22Rv1 (cell line): ENCODE measurements at regions not wholly inside any gene's neighbourhood (a gene's known extent, or its start where the extent isn't known, plus 50 kb on each side); places are given as distances from the start of the nearest gene placed in this dataset.
"Not testable (repeated sequence)": the region's sequence is repeated elsewhere in the genome, so short reads cannot be mapped to it uniquely, and the experiment has no call there.

Source experiments
- H3K27ac ChIP-seq: fragments of 450-650 bp; 2 replicates; pipeline ENCODE4 v1.5.1; 2017
- CTCF ChIP-seq: fragments of 450-650 bp; IDR thresholded peaks from 2 replicates; pipeline ENCODE4 v1.5.1; 2017; ENCODE audit warnings: mild to moderate bottlenecking
- ZFX ChIP-seq: fragments of 450-650 bp; IDR thresholded peaks from 2 replicates; pipeline ENCODE4 v1.6.1; 2017; ENCODE audit warnings: antibody characterized with exemption, borderline replicate concordance

GRCh38 chr7:114799628-114800028, 122.3 kb upstream of the MDFIC start:
- TF ChIP-seq CTCF (no peak), ZFX (no peak)

GRCh38 chr7:114802632-114803031, 119.3 kb upstream of the MDFIC start:
- no peak overlapping the region for H3K27ac ChIP-seq

More at GRCh38 chr7:114799628-114800028, 122.3 kb upstream of the MDFIC start:
- H3K27ac ChIP-seq = no peak overlapping the region

GRCh38 chr7:114806590-114807162, 115.2 kb upstream of the MDFIC start:
- no peak overlapping the region for H3K27ac ChIP-seq
- TF ChIP-seq ZFX (no peak), CTCF (no peak)

More at GRCh38 chr7:114802632-114803031, 119.3 kb upstream of the MDFIC start:
- TF ChIP-seq CTCF = no peak
- no peak for TF ChIP-seq ZFX

- no peak overlapping the region for H3K27ac ChIP-seq
- TF ChIP-seq ZFX (no peak), CTCF (no peak)
Measured at GRCh38 chr7:114812570-114812969, 109.3 kb upstream of the MDFIC start.

- no peak for TF ChIP-seq ZFX
- no peak for TF ChIP-seq CTCF
- no peak overlapping the region for H3K27ac ChIP-seq
Measured at GRCh38 chr7:114813624-114814023, 108.3 kb upstream of the MDFIC start.

GRCh38 chr7:114817036-114817435, 104.9 kb upstream of the MDFIC start:
- not testable (repeated sequence) for H3K27ac ChIP-seq

- H3K27ac ChIP-seq = no peak overlapping the region
- TF ChIP-seq ZFX (no peak), CTCF (no peak)
Measured at GRCh38 chr7:114818501-114818900, 103.4 kb upstream of the MDFIC start.

GRCh38 chr7:114819616-114820362, 102.1 kb upstream of the MDFIC start:
- H3K27ac ChIP-seq = no peak overlapping the region
- TF ChIP-seq ZFX = no peak
- no peak for TF ChIP-seq CTCF
